A673 (cell line): ENCODE measurements at regions not wholly inside any gene's neighbourhood (a gene's known extent, or its start where the extent isn't known, plus 50 kb on each side); places are given as distances from the start of the nearest gene placed in this dataset.

Source experiments
- CTCF ChIP-seq: fragments of 300-800, 200-600 bp; sonication (generic); conservative IDR thresholded peaks from 2 replicates; pipeline ENCODE4 v1.5.1; 2017; ENCODE audit warnings: low read depth, mild to moderate bottlenecking, antibody characterized with exemption, low read length, moderate library complexity, mixed read lengths
- EZH2 ChIP-seq: fragments of 200-600 bp; sonication (generic); IDR thresholded peaks from 2 replicates; pipeline ENCODE4 v1.6.1; 2017; ENCODE audit warnings: borderline replicate concordance, low read depth, mild to moderate bottlenecking, mixed read lengths, antibody characterized with exemption, low read length; ENCODE audit not compliant: poor library complexity, severe bottlenecking

- TF ChIP-seq CTCF, result no peak
- TF ChIP-seq EZH2, result no peak
These were observed 571.5 kb downstream of the SLC4A3 start for GRCh38 chr2:220198896-220199295.
